ENCODE measurements at regions not wholly inside any gene's neighbourhood (a gene's known extent, or its start where the extent isn't known, plus 50 kb on each side); places are given as distances from the start of the nearest gene placed in this dataset.

DNA sequence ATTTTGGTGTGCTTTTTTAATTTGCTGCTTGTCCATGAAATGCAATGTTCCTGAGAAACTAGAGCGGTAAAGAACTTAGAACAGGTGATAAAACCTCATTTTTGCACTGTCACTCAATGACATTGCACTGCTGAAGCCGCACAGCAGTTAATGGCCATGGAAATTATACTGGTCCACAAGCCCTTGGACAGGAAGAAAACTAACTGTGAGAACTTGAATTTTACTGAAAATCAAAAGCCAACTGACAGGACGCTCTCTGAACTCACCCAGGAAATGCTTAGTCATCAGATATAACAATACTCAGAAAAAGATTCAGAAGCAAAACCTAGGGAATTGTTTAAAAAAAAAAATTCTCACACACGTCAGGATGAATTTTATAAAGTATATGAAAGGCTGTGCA, 246.4 kb upstream of the SLC7A11 start:
- dilution Hi-C loops (cut with MboI; ENCODE audit: extremely low pct_ligation_motif_present, low sequenced_read_pairs), result no loop called here
- Histone ChIP-seq H3K27ac (ENCODE audit: control insufficient read depth, insufficient read depth, low read length) (no peak overlapping the region), H3K4me1 (ENCODE audit: control insufficient read depth, extremely low read depth, insufficient read depth, low read length) (no peaks in the 10 kb centered on the region), H3K79me2 (ENCODE audit: control insufficient read depth, insufficient read depth, low read length) (no peaks in the 10 kb centered on the region), H3K27me3 (ENCODE audit: control insufficient read depth, extremely low read depth, insufficient read depth, low read length) (no peaks in the 10 kb centered on the region), H3K36me3 (ENCODE audit: control insufficient read depth in 2 of 2, extremely low read depth in 1 of 2, insufficient read depth in 2 of 2, low read length in 2 of 2) (no peaks in the 10 kb centered on the region), H4K20me1 (ENCODE audit: control insufficient read depth, extremely low read depth, insufficient read depth, low read length) (no peaks in the 10 kb centered on the region), H3K9me1 (ENCODE audit: control insufficient read depth, extremely low read depth, insufficient read depth, low read length) (no peaks in the 10 kb centered on the region), H2AFZ (ENCODE audit: control insufficient read depth, low read length) (no peak overlapping the region), H3K9me3 (ENCODE audit: control insufficient read depth, low read depth, low read length) (no peaks in the 10 kb centered on the region), H3K4me2 (ENCODE audit: control insufficient read depth, extremely low read depth, insufficient read depth, low read depth, low read length) (no peak overlapping the region), H3K9ac (ENCODE audit: control insufficient read depth, extremely low read depth, insufficient read depth, low read length) (no peak overlapping the region), H3K4me3 (ENCODE audit: control insufficient read depth in 2 of 3, extremely low read depth in 1 of 3, insufficient read depth in 2 of 3, low read depth in 1 of 3, low read length in 3 of 3) (no peak overlapping the region)
- TF ChIP-seq, protein P1, sequence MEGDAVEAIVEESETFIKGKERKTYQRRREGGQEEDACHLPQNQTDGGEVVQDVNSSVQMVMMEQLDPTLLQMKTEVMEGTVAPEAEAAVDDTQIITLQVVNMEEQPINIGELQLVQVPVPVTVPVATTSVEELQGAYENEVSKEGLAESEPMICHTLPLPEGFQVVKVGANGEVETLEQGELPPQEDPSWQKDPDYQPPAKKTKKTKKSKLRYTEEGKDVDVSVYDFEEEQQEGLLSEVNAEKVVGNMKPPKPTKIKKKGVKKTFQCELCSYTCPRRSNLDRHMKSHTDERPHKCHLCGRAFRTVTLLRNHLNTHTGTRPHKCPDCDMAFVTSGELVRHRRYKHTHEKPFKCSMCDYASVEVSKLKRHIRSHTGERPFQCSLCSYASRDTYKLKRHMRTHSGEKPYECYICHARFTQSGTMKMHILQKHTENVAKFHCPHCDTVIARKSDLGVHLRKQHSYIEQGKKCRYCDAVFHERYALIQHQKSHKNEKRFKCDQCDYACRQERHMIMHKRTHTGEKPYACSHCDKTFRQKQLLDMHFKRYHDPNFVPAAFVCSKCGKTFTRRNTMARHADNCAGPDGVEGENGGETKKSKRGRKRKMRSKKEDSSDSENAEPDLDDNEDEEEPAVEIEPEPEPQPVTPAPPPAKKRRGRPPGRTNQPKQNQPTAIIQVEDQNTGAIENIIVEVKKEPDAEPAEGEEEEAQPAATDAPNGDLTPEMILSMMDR (optimal IDR thresholded peaks at IDR 0.05 in 1 of 3, IDR thresholded peaks at IDR 0.05 in 1 of 3, conservative IDR thresholded peaks at IDR 0.05 in 1 of 3; ENCODE audit: extremely low read depth in 1 of 3, insufficient read depth in 2 of 3, low read length in 3 of 3), result no peak
- no peak for TF ChIP-seq EZH2 (IDR thresholded peaks at IDR 0.05; ENCODE audit: low read length)
- no peak for FAIRE-seq
- no peak for DNase-seq (ENCODE audit: low read depth, low spot score)

DNA sequence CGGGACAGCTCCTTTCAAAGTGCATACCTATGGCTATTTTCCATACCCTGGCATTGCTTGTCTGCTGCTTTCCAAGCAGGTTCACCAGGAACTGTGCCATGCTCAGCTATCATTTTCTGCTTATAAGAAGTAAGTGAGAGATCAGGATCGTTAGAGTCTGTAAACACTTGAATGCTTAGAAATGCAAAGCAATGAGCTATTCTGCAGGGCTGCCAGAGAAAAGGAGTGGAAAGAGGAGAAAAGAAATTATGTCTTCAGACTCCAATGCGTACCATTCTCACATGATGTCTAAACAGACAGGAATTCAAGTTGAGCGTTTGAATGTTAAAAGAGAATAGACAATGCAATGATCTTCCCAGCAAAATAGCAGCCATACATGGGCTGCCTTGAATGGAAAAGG, 245.5 kb upstream of the SLC7A11 start:
- dilution Hi-C loops (cut with MboI; ENCODE audit: extremely low pct_ligation_motif_present, low sequenced_read_pairs), result no loop called here
- no peaks in the 10 kb centered on the region for H3K36me3 ChIP-seq (ENCODE audit: control insufficient read depth in 2 of 2, extremely low read depth in 1 of 2, insufficient read depth in 2 of 2, low read length in 2 of 2)
- FAIRE-seq (no peak), DNase-seq (ENCODE audit: low read depth, low spot score) (no peak)
- H3K4me1 ChIP-seq (ENCODE audit: control insufficient read depth, extremely low read depth, insufficient read depth, low read length), result no peaks in the 10 kb centered on the region
- H3K9me3 ChIP-seq (ENCODE audit: control insufficient read depth, low read depth, low read length), result no peaks in the 10 kb centered on the region
- TF ChIP-seq, protein P1 (optimal IDR thresholded peaks at IDR 0.05 in 1 of 3, IDR thresholded peaks at IDR 0.05 in 1 of 3, conservative IDR thresholded peaks at IDR 0.05 in 1 of 3; ENCODE audit: extremely low read depth in 1 of 3, insufficient read depth in 2 of 3, low read length in 3 of 3), result no peak
- TF ChIP-seq EZH2 (IDR thresholded peaks at IDR 0.05; ENCODE audit: low read length), result no peak
- no peak overlapping the region for H3K27ac ChIP-seq (ENCODE audit: control insufficient read depth, insufficient read depth, low read length)
- no peak overlapping the region for H3K9ac ChIP-seq (ENCODE audit: control insufficient read depth, extremely low read depth, insufficient read depth, low read length)
- H3K9me1 ChIP-seq (ENCODE audit: control insufficient read depth, extremely low read depth, insufficient read depth, low read length), result no peaks in the 10 kb centered on the region
- no peak overlapping the region for H3K4me3 ChIP-seq (ENCODE audit: control insufficient read depth in 2 of 3, extremely low read depth in 1 of 3, insufficient read depth in 2 of 3, low read depth in 1 of 3, low read length in 3 of 3)
- H2AFZ ChIP-seq (ENCODE audit: control insufficient read depth, low read length), result no peak overlapping the region
- H3K27me3 ChIP-seq (ENCODE audit: control insufficient read depth, extremely low read depth, insufficient read depth, low read length), result no peaks in the 10 kb centered on the region
- no peaks in the 10 kb centered on the region for H3K79me2 ChIP-seq (ENCODE audit: control insufficient read depth, insufficient read depth, low read length)
- H4K20me1 ChIP-seq (ENCODE audit: control insufficient read depth, extremely low read depth, insufficient read depth, low read length), result no peaks in the 10 kb centered on the region
- no peak overlapping the region for H3K4me2 ChIP-seq (ENCODE audit: control insufficient read depth, extremely low read depth, insufficient read depth, low read depth, low read length)
